Panc1 (cell line): ENCODE measurements at regions not wholly inside any gene's neighbourhood (a gene's known extent, or its start where the extent isn't known, plus 50 kb on each side); places are given as distances from the start of the nearest gene placed in this dataset.

Source experiments
- CTCF ChIP-seq: fragments of 450-650 bp; IDR thresholded peaks from 2 replicates; pipeline ENCODE4 v1.5.1; 2017; ENCODE audit warnings: mild to moderate bottlenecking
- POLR2AphosphoS5 ChIP-seq: IDR thresholded peaks from 2 replicates; pipeline ENCODE4 v1.6.1; 2012; ENCODE audit warnings: mild to moderate bottlenecking, low read depth, low read length, moderate library complexity
- REST ChIP-seq, 2 experiments: IDR thresholded peaks; 2 replicates each; pipeline ENCODE4 v1.6.1; 2011 to 2012; ENCODE audit warnings: low read depth in 2 of 2, control low read depth in 1 of 2, low read length in 1 of 2, mild to moderate bottlenecking in 1 of 2, moderate library complexity in 1 of 2; ENCODE audit not compliant: insufficient read depth in 1 of 2
- SIN3A ChIP-seq: IDR thresholded peaks from 2 replicates; pipeline ENCODE4 v1.6.1; 2012; ENCODE audit warnings: low read depth, mild to moderate bottlenecking, low read length, moderate library complexity, borderline replicate concordance; ENCODE audit not compliant: insufficient read depth

- TF ChIP-seq CTCF (no peak), POLR2AphosphoS5 (no peak), SIN3A (no peak), REST (IDR thresholded peaks at IDR 0.05; ENCODE audit: insufficient read depth in 1 of 2, low read depth in 2 of 2, low read length in 1 of 2) (no peak)
These were observed 95.1 kb downstream of the NPY start for GRCh38 chr7:24378871-24379616.
